Endodermal cell (in vitro differentiated cells): ENCODE measurements at regions not wholly inside any gene's neighbourhood (a gene's known extent, or its start where the extent isn't known, plus 50 kb on each side); places are given as distances from the start of the nearest gene placed in this dataset.

ENCODE experiments used
- DNase-seq: peaks from one replicate; pipeline ENCODE4 v3.0.0-alpha.2; 2017
- H3K27ac ChIP-seq: 2 replicates; pipeline ENCODE4 v1.5.1; 2013; ENCODE audit warnings: mild to moderate bottlenecking, low read depth, low read length, moderate library complexity
- H3K27me3 ChIP-seq: 2 replicates; pipeline ENCODE4 v1.6.1; 2013; ENCODE audit warnings: mild to moderate bottlenecking, low read length, moderate library complexity; ENCODE audit not compliant: insufficient read depth, control insufficient read depth, poor library complexity, severe bottlenecking
- H3K36me3 ChIP-seq: 2 replicates; pipeline ENCODE4 v1.7.0; 2013; ENCODE audit warnings: mild to moderate bottlenecking, low read length, moderate library complexity; ENCODE audit not compliant: control insufficient read depth, insufficient read depth
- H3K4me1 ChIP-seq: one replicate; pipeline ENCODE4 v1.7.0; 2013; ENCODE audit warnings: low read length; ENCODE audit not compliant: control insufficient read depth, insufficient read depth
- H3K4me3 ChIP-seq: 2 replicates; pipeline ENCODE4 v1.5.1; 2013; ENCODE audit warnings: mild to moderate bottlenecking, low read length, moderate library complexity
- H3K9ac ChIP-seq: 2 replicates; pipeline ENCODE4 v1.6.1; 2013; ENCODE audit warnings: mild to moderate bottlenecking, low read length, moderate library complexity; ENCODE audit not compliant: poor library complexity, severe bottlenecking; ENCODE audit errors: extremely low read depth
- H3K9me3 ChIP-seq: 2 replicates; pipeline ENCODE4 v1.6.1; 2013; ENCODE audit warnings: mild to moderate bottlenecking, low read length, moderate library complexity; ENCODE audit not compliant: control insufficient read depth
- H3K27ac Mint-ChIP-seq: 2 replicates; pipeline ENCODE4 v1.8.0; 2020; ENCODE audit warnings: mixed read lengths
- H3K27me3 Mint-ChIP-seq: 2 replicates; pipeline ENCODE4 v1.8.0; 2021; ENCODE audit warnings: mild to moderate bottlenecking, mixed read lengths; ENCODE audit not compliant: insufficient read depth
- H3K36me3 Mint-ChIP-seq: 2 replicates; pipeline ENCODE4 v1.8.0; 2020; ENCODE audit warnings: low read depth, mixed read lengths
- H3K4me1 Mint-ChIP-seq: 2 replicates; pipeline ENCODE4 v1.8.0; 2020; ENCODE audit warnings: mixed read lengths
- H3K4me3 Mint-ChIP-seq: 2 replicates; pipeline ENCODE4 v1.8.0; 2020; ENCODE audit warnings: mild to moderate bottlenecking, moderate library complexity, mixed read lengths
- H3K9me3 Mint-ChIP-seq: 2 replicates; pipeline ENCODE4 v1.8.0; 2020; ENCODE audit warnings: mild to moderate bottlenecking, mixed read lengths
- CTCF ChIP-seq: fragments of 200-600 bp; sonication (generic); conservative IDR thresholded peaks from 2 replicates; pipeline ENCODE4 v1.5.0; 2021; ENCODE audit warnings: antibody characterized with exemption, mild to moderate bottlenecking
- WGBS, 2 experiments: methylation state at CpG; one replicate each; pipeline versions ENCODE4 v1.1.5 to v1.1.7; 2013; ENCODE audit warnings: missing lambda C conversion rate in 2 of 2, mixed read lengths in 1 of 2; ENCODE audit not compliant: insufficient coverage in 1 of 2, insufficient read length in 1 of 2; 5-methylcytosine and 5-hydroxymethylcytosine counted together

GRCh38 chr1:173356191-173356762 lies 120.9 kb upstream of the PRDX6 start:
- no peak overlapping the region for H3K9ac ChIP-seq
- no peak overlapping the region for H3K27ac ChIP-seq
- Mint-ChIP-seq H3K4me3 (no peak overlapping the region), H3K27me3 (no peaks in the 10 kb centered on the region), H3K9me3 (peaks cover 35% of the 10 kb centered on the region), H3K36me3 (peaks cover 30% of the 10 kb centered on the region), H3K4me1 (no peaks in the 10 kb centered on the region), H3K27ac (no peak overlapping the region)
- no peak for DNase-seq
- H3K36me3 ChIP-seq: no peaks in the 10 kb centered on the region
- no peaks in the 10 kb centered on the region for H3K27me3 ChIP-seq
- WGBS, 2 experiments: 92 to 96% methylated on average over 2 of the region's 2 CpGs
- no peak for TF ChIP-seq CTCF
- H3K9me3 ChIP-seq: peaks cover 40% of the 10 kb centered on the region
- H3K4me3 ChIP-seq: no peak overlapping the region
- no peaks in the 10 kb centered on the region for H3K4me1 ChIP-seq

GRCh38 chr1:173360487-173361063 lies 116.6 kb upstream of the PRDX6 start:
- H3K9me3 Mint-ChIP-seq: no peaks in the 10 kb centered on the region
- Histone ChIP-seq H3K27me3 (no peaks in the 10 kb centered on the region), H3K9me3 (no peaks in the 10 kb centered on the region), H3K36me3 (no peaks in the 10 kb centered on the region), H3K4me1 (peaks cover 7% of the 10 kb centered on the region), H3K4me3 (no peak overlapping the region), H3K27ac (no peak overlapping the region), H3K9ac (no peak overlapping the region)
- H3K36me3 Mint-ChIP-seq: no peaks in the 10 kb centered on the region
- H3K27ac Mint-ChIP-seq: no peak overlapping the region
- no peak for DNase-seq
- no peak for TF ChIP-seq CTCF
- peaks cover 5% of the 10 kb centered on the region for H3K4me1 Mint-ChIP-seq
- H3K27me3 Mint-ChIP-seq: no peaks in the 10 kb centered on the region
- H3K4me3 Mint-ChIP-seq: no peak overlapping the region
- 90 to 100% methylated on average over 2 to 3 of the region's 3 CpGs for WGBS, 2 experiments

- no peaks in the 10 kb centered on the region for H3K9me3 Mint-ChIP-seq
- H3K9me3 ChIP-seq: peaks cover 1% of the 10 kb centered on the region
- no peak overlapping the region for H3K4me3 ChIP-seq
- no peak overlapping the region for H3K27ac ChIP-seq
- no peak overlapping the region for H3K4me3 Mint-ChIP-seq
- no peak overlapping the region for H3K27ac Mint-ChIP-seq
- H3K4me1 ChIP-seq: peaks cover 7% of the 10 kb centered on the region
- H3K27me3 ChIP-seq: no peaks in the 10 kb centered on the region
- H3K9ac ChIP-seq: no peak overlapping the region
- TF ChIP-seq CTCF: no peak
- H3K36me3 Mint-ChIP-seq: peaks cover 4% of the 10 kb centered on the region
- no peaks in the 10 kb centered on the region for H3K27me3 Mint-ChIP-seq
- H3K36me3 ChIP-seq: no peaks in the 10 kb centered on the region
- 97 to 100% methylated on average over 1 to 2 of the region's 2 CpGs for WGBS, 2 experiments
- DNase-seq: no peak
- H3K4me1 Mint-ChIP-seq: peaks cover 5% of the 10 kb centered on the region
Observed at GRCh38 chr1:173362543-173362942, 114.6 kb upstream of the PRDX6 start.
